GM12872 (cell line): ENCODE measurements at regions not wholly inside any gene's neighbourhood (a gene's known extent, or its start where the extent isn't known, plus 50 kb on each side); places are given as distances from the start of the nearest gene placed in this dataset.

Experiments used
- CTCF ChIP-seq: IDR thresholded peaks from 3 replicates; pipeline ENCODE4 v1.5.1; 2011; ENCODE audit warnings: low read depth, mild to moderate bottlenecking, low read length, moderate library complexity; ENCODE audit not compliant: insufficient read depth

- no peak for TF ChIP-seq CTCF
Measured at GRCh38 chr12:42977451-42978230, 388.1 kb upstream of the PRICKLE1 start.

- TF ChIP-seq CTCF = no peak
Measured at GRCh38 chr12:42976620-42977019, 387.1 kb upstream of the PRICKLE1 start.

GRCh38 chr12:42976122-42976521 is 386.6 kb upstream of the PRICKLE1 start:
- TF ChIP-seq CTCF = no peak

- TF ChIP-seq CTCF = no peak
Measured at GRCh38 chr12:42969355-42969754, 379.8 kb upstream of the PRICKLE1 start.

- TF ChIP-seq CTCF = no peak
Measured at GRCh38 chr12:42968426-42968825, 378.9 kb upstream of the PRICKLE1 start.

- no peak for TF ChIP-seq CTCF
Measured at GRCh38 chr12:42967850-42968249, 378.3 kb upstream of the PRICKLE1 start.

- TF ChIP-seq CTCF = no peak
Measured at GRCh38 chr12:42963988-42964387, 374.4 kb upstream of the PRICKLE1 start.
